GM23338 (cell line): ENCODE measurements at regions not wholly inside any gene's neighbourhood (a gene's known extent, or its start where the extent isn't known, plus 50 kb on each side); places are given as distances from the start of the nearest gene placed in this dataset.

Experiments used
- ATAC-seq: fragments of 200-7000 bp; cut with Tn5 transposase; 3 replicates; pipeline ENCODE4 v1.9.1; 2020
- DNase-seq: peaks from one replicate; pipeline ENCODE4 v3.0.0-alpha.2; 2015; ENCODE audit warnings: low spot score
- H2AFZ ChIP-seq: fragments of 200-600 bp; sonication (generic); 2 replicates; pipeline ENCODE4 v1.8.0; 2016; ENCODE audit warnings: antibody characterized with exemption, mild to moderate bottlenecking, moderate library complexity
- H3F3A ChIP-seq: fragments of 200-600 bp; sonication (generic); replicated peaks from 2 replicates; pipeline ENCODE4 v1.8.0; 2017; ENCODE audit warnings: antibody characterized with exemption, mixed run types, low read depth
- H3K27ac ChIP-seq: fragments of 200-600 bp; sonication (generic); 2 replicates; pipeline ENCODE4 v1.6.1; 2016; ENCODE audit warnings: low read depth
- H3K27me3 ChIP-seq: fragments of 200-600 bp; sonication (generic); 2 replicates; pipeline ENCODE4 v1.8.0; 2016; ENCODE audit warnings: mild to moderate bottlenecking, mixed run types, moderate library complexity; ENCODE audit not compliant: insufficient read depth
- H3K36me3 ChIP-seq: fragments of 200-600 bp; sonication (generic); 2 replicates; pipeline ENCODE4 v1.8.0; 2016; ENCODE audit warnings: mild to moderate bottlenecking; ENCODE audit not compliant: insufficient read depth
- H3K4me1 ChIP-seq: fragments of 200-600 bp; sonication (generic); 2 replicates; pipeline ENCODE4 v1.8.0; 2016; ENCODE audit warnings: mild to moderate bottlenecking, moderate library complexity; ENCODE audit not compliant: insufficient read depth
- H3K4me2 ChIP-seq: fragments of 200-600 bp; sonication (generic); 2 replicates; pipeline ENCODE4 v1.7.1; 2017; ENCODE audit warnings: mixed run types
- H3K4me3 ChIP-seq: fragments of 200-600 bp; sonication (generic); 2 replicates; pipeline ENCODE4 v1.6.1; 2016; ENCODE audit warnings: mixed run types
- H3K79me2 ChIP-seq: fragments of 200-600 bp; sonication (generic); replicated peaks from 2 replicates; pipeline ENCODE4 v1.8.0; 2017; ENCODE audit warnings: mild to moderate bottlenecking; ENCODE audit not compliant: insufficient read depth
- H3K9me2 ChIP-seq: fragments of 200-600 bp; sonication (generic); 2 replicates; pipeline ENCODE4 v1.8.0; 2017; ENCODE audit not compliant: insufficient read depth
- H4K20me1 ChIP-seq: fragments of 200-600 bp; sonication (generic); replicated peaks from 2 replicates; pipeline ENCODE4 v1.8.0; 2017; ENCODE audit warnings: mild to moderate bottlenecking; ENCODE audit not compliant: insufficient read depth
- H3K27ac Mint-ChIP-seq: 2 replicates; pipeline ENCODE4 v1.8.0; 2020; ENCODE audit warnings: inconsistent platforms, mild to moderate bottlenecking, moderate library complexity, mixed read lengths
- H3K27me3 Mint-ChIP-seq: 3 replicates; pipeline ENCODE4 v1.8.0; 2022; ENCODE audit warnings: low read depth, mild to moderate bottlenecking, moderate library complexity, mixed read lengths, inconsistent platforms; ENCODE audit not compliant: insufficient read depth, poor library complexity
- H3K36me3 Mint-ChIP-seq: 3 replicates; pipeline ENCODE4 v1.8.0; 2021; ENCODE audit warnings: low read depth, mild to moderate bottlenecking, inconsistent platforms, moderate library complexity, mixed read lengths
- H3K4me1 Mint-ChIP-seq: 3 replicates; pipeline ENCODE4 v1.8.0; 2020; ENCODE audit warnings: mild to moderate bottlenecking, inconsistent platforms, mixed read lengths
- H3K4me3 Mint-ChIP-seq: 3 replicates; pipeline ENCODE4 v1.8.0; 2021; ENCODE audit warnings: moderate library complexity, mild to moderate bottlenecking, inconsistent platforms, mixed read lengths
- H3K9me3 Mint-ChIP-seq: 3 replicates; pipeline ENCODE4 v1.8.0; 2020; ENCODE audit warnings: moderate library complexity, mild to moderate bottlenecking, inconsistent platforms, mixed read lengths
- CREB1 ChIP-seq: fragments of 250-450 bp; sonication (Bioruptor Pico); IDR thresholded peaks from 2 replicates; pipeline ENCODE4 v1.5.0; 2020; ENCODE audit warnings: low read depth, mild to moderate bottlenecking, moderate library complexity
- CTCF ChIP-seq, 2 experiments: fragments of 200-600 bp in 1 of 2; sonication (generic) in 1 of 2; conservative IDR thresholded peaks; 2 replicates each; pipeline versions ENCODE4 v1.5.1 to v1.6.1; 2016 to 2017; ENCODE audit warnings: antibody characterized with exemption in 2 of 2, low read depth in 2 of 2, mild to moderate bottlenecking in 2 of 2, moderate library complexity in 1 of 2
- ETS1 ChIP-seq: IDR thresholded peaks from 2 replicates; pipeline ENCODE4 v1.6.1; 2016; ENCODE audit warnings: antibody characterized with exemption
- EZH2 ChIP-seq: fragments of 200-600 bp; sonication (generic); IDR thresholded peaks from one replicate; pipeline ENCODE4 v1.8.0; 2017; ENCODE audit warnings: antibody characterized with exemption, mild to moderate bottlenecking, low read depth; ENCODE audit not compliant: unreplicated experiment
- EZH2phosphoT487 ChIP-seq: fragments of 200-600 bp; sonication (generic); IDR thresholded peaks from one replicate; pipeline ENCODE4 v1.8.1; 2018; ENCODE audit warnings: antibody characterized with exemption; ENCODE audit not compliant: unreplicated experiment
- JUNB ChIP-seq: IDR thresholded peaks from one replicate; pipeline ENCODE4 v1.6.1; 2016; ENCODE audit warnings: antibody characterized with exemption; ENCODE audit not compliant: unreplicated experiment
- NANOG ChIP-seq: IDR thresholded peaks from 2 replicates; pipeline ENCODE4 v1.6.1; 2016; ENCODE audit warnings: antibody characterized with exemption, borderline replicate concordance
- POLR2AphosphoS5 ChIP-seq: IDR thresholded peaks from 2 replicates; pipeline ENCODE4 v1.6.1; 2016; ENCODE audit warnings: antibody characterized with exemption, low read depth
- REST ChIP-seq: IDR thresholded peaks from one replicate; pipeline ENCODE4 v1.6.1; 2018; ENCODE audit warnings: antibody characterized with exemption; ENCODE audit not compliant: unreplicated experiment
- STAT1 ChIP-seq: IDR thresholded peaks from one replicate; pipeline ENCODE4 v1.6.1; 2016; ENCODE audit warnings: antibody characterized with exemption; ENCODE audit not compliant: unreplicated experiment
- ZNF114 ChIP-seq: fragments of 250-450 bp; sonication (Bioruptor Pico); IDR thresholded peaks from 2 replicates; pipeline ENCODE4 v1.5.0; 2020; ENCODE audit warnings: mild to moderate bottlenecking, moderate library complexity
- ZNF331 ChIP-seq: fragments of 250-450 bp; sonication (Bioruptor Pico); IDR thresholded peaks from 2 replicates; pipeline ENCODE4 v1.5.0; 2020; ENCODE audit warnings: low read depth, mild to moderate bottlenecking, moderate library complexity
- ZNF462 ChIP-seq: fragments of 250-450 bp; sonication (Bioruptor Pico); IDR thresholded peaks from 2 replicates; pipeline ENCODE4 v1.5.0; 2020; ENCODE audit warnings: mild to moderate bottlenecking, moderate library complexity

GRCh38 chr3:1576047-1576446 is 483.2 kb downstream of the CNTN6 start:
- Histone ChIP-seq H3K4me1 (no peaks in the 10 kb centered on the region), H3K9me2 (0 out of 2 replicates have a peak, but pooled peaks cover under 1% of the 10 kb centered on the region), H3K36me3 (no peaks in the 10 kb centered on the region), H3K27me3 (no peaks in the 10 kb centered on the region), H3F3A (no peaks in the 10 kb centered on the region), H2AFZ (no peak overlapping the region), H4K20me1 (no peaks in the 10 kb centered on the region), H3K4me2 (no peak overlapping the region), H3K79me2 (no peaks in the 10 kb centered on the region), H3K4me3 (no peak overlapping the region), H3K27ac (no peak overlapping the region)
- H3K4me3 Mint-ChIP-seq, result no peak overlapping the region
- peaks cover 19% of the 10 kb centered on the region for H3K36me3 Mint-ChIP-seq
- H3K27ac Mint-ChIP-seq, result no peak overlapping the region
- no peak for TF ChIP-seq CTCF (conservative IDR thresholded peaks at IDR 0.05; ENCODE audit: low read depth in 2 of 2)
- no peak for TF ChIP-seq REST
- TF ChIP-seq ZNF462 (CRISPR knock-in tag), result no peak
- no peak for TF ChIP-seq CREB1 (CRISPR knock-in tag)
- TF ChIP-seq NANOG, result no peak
- TF ChIP-seq ZNF331, result no peak
- no peak for TF ChIP-seq STAT1
- TF ChIP-seq ETS1, result no peak
- no peak for TF ChIP-seq POLR2AphosphoS5
- no peak for TF ChIP-seq EZH2phosphoT487
- TF ChIP-seq ZNF114 (CRISPR knock-in tag), result no peak
- no peak for TF ChIP-seq EZH2
- TF ChIP-seq JUNB, result no peak
- no peaks in the 10 kb centered on the region for H3K27me3 Mint-ChIP-seq
- H3K9me3 Mint-ChIP-seq, result peaks cover 79% of the 10 kb centered on the region
- no peaks in the 10 kb centered on the region for H3K4me1 Mint-ChIP-seq
- DNase-seq (no peak), ATAC-seq (no peak)
